ENCODE measurements at regions not wholly inside any gene's neighbourhood (a gene's known extent, or its start where the extent isn't known, plus 50 kb on each side); places are given as distances from the start of the nearest gene placed in this dataset.
A peak's percentile ranks its signal among the peaks of the same experiment; 100 is the strongest.

GRCh38 chr3:56900801-56901200 lies 99.1 kb upstream of the ARHGEF3 start:
- Mint-ChIP-seq H3K9me3 (ENCODE audit: unreplicated experiment) (no peaks in the 10 kb centered on the region), H3K36me3 (ENCODE audit: low read depth, unreplicated experiment) (no peaks in the 10 kb centered on the region), H3K27ac (ENCODE audit: unreplicated experiment) (no peak overlapping the region), H3K4me1 (ENCODE audit: unreplicated experiment) (peaks cover 14% of the 10 kb centered on the region), H3K4me3 (ENCODE audit: unreplicated experiment) (no peak overlapping the region), H3K27me3 (ENCODE audit: unreplicated experiment) (no peaks in the 10 kb centered on the region)
- DNase-seq (ENCODE audit: low spot score) = no peak
- TF ChIP-seq, protein P1, sequence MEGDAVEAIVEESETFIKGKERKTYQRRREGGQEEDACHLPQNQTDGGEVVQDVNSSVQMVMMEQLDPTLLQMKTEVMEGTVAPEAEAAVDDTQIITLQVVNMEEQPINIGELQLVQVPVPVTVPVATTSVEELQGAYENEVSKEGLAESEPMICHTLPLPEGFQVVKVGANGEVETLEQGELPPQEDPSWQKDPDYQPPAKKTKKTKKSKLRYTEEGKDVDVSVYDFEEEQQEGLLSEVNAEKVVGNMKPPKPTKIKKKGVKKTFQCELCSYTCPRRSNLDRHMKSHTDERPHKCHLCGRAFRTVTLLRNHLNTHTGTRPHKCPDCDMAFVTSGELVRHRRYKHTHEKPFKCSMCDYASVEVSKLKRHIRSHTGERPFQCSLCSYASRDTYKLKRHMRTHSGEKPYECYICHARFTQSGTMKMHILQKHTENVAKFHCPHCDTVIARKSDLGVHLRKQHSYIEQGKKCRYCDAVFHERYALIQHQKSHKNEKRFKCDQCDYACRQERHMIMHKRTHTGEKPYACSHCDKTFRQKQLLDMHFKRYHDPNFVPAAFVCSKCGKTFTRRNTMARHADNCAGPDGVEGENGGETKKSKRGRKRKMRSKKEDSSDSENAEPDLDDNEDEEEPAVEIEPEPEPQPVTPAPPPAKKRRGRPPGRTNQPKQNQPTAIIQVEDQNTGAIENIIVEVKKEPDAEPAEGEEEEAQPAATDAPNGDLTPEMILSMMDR (IDR thresholded peaks at IDR 0.05; ENCODE audit: unreplicated experiment) = no peak

DNA sequence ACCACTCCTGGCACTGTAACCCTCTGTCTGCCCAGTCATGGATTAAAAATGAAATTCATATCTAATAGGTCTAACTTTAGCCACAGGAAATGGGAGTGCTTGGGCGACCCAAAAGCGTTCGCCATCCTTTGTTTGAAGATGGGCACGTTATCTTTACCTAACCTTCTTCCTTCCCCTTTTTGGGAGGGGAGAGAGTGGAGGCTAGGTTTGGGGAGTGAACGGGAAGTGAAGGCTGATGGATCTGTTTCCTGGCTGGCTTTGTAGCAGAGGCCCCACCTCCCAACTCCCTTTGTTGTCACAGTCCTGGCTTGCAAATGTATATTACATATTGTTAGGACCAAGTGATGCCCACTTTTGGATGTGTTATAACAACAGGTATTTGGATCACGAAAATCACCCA lies 98.1 kb upstream of the ARHGEF3 start:
- H3K36me3 Mint-ChIP-seq (ENCODE audit: low read depth, unreplicated experiment) = no peaks in the 10 kb centered on the region
- H3K27me3 Mint-ChIP-seq (ENCODE audit: unreplicated experiment) = no peaks in the 10 kb centered on the region
- H3K4me3 Mint-ChIP-seq (ENCODE audit: unreplicated experiment) = no peak overlapping the region
- TF ChIP-seq, protein P1 (IDR thresholded peaks at IDR 0.05; ENCODE audit: unreplicated experiment) = no peak
- H3K27ac Mint-ChIP-seq (ENCODE audit: unreplicated experiment) = peak overlapping the region; percentile 80
- DNase-seq (ENCODE audit: low spot score) = no peak
- H3K4me1 Mint-ChIP-seq (ENCODE audit: unreplicated experiment) = peaks cover 14% of the 10 kb centered on the region
- no peaks in the 10 kb centered on the region for H3K9me3 Mint-ChIP-seq (ENCODE audit: unreplicated experiment)

DNA sequence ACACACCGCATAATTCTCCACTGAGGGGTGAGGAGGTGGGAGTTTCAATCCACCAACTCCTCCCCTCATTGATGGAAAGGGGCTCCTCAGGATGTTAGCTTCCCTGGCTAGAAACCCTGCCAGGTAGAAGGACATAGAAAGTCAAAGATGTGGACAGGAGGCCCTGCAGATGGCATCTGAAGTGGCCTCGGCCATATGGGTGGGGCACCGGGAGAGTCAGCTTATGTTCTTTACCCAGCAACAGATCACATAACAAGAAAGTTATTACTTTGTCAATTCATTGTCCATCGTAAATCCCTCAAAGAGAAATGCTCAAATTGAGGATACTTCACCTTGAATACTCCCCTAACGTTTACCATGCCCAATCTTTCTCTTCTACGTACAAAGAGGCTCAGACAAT lies 97.3 kb upstream of the ARHGEF3 start:
- Mint-ChIP-seq H3K9me3 (ENCODE audit: unreplicated experiment) (no peaks in the 10 kb centered on the region), H3K4me1 (ENCODE audit: unreplicated experiment) (peaks cover 14% of the 10 kb centered on the region), H3K36me3 (ENCODE audit: low read depth, unreplicated experiment) (no peaks in the 10 kb centered on the region), H3K27ac (ENCODE audit: unreplicated experiment) (peak overlapping the region; percentile 8), H3K27me3 (ENCODE audit: unreplicated experiment) (no peaks in the 10 kb centered on the region), H3K4me3 (ENCODE audit: unreplicated experiment) (no peak overlapping the region)
- TF ChIP-seq, protein P1 (IDR thresholded peaks at IDR 0.05; ENCODE audit: unreplicated experiment) = no peak
- DNase-seq (ENCODE audit: low spot score) = no peak

DNA sequence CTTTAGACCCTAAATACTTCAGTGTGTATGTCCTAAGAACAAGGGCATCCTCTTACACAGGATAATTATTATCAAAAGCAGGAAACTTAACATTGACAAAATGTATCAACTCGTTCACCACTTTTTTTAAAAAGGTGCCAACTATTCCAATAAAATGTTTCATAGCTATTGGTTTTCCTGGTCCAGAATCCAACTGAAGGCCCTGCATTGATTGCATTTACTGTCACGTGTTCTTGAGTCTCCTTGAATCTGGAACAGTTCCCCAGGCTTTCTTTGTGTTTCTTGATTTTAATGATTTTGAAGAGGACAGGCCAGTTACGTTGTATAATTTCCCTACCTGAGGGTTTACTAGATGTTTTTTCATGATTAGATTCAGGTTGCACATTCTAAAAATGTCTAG lies 94.6 kb upstream of the ARHGEF3 start:
- H3K27ac Mint-ChIP-seq (ENCODE audit: unreplicated experiment) = no peak overlapping the region
- no peak overlapping the region for H3K4me3 Mint-ChIP-seq (ENCODE audit: unreplicated experiment)
- H3K4me1 Mint-ChIP-seq (ENCODE audit: unreplicated experiment) = peaks cover 14% of the 10 kb centered on the region
- H3K9me3 Mint-ChIP-seq (ENCODE audit: unreplicated experiment) = no peaks in the 10 kb centered on the region
- H3K36me3 Mint-ChIP-seq (ENCODE audit: low read depth, unreplicated experiment) = no peaks in the 10 kb centered on the region
- DNase-seq (ENCODE audit: low spot score) = no peak
- TF ChIP-seq, protein P1 (IDR thresholded peaks at IDR 0.05; ENCODE audit: unreplicated experiment) = no peak
- H3K27me3 Mint-ChIP-seq (ENCODE audit: unreplicated experiment) = no peaks in the 10 kb centered on the region

- H3K9me3 Mint-ChIP-seq (ENCODE audit: unreplicated experiment) = no peaks in the 10 kb centered on the region
These were observed 93.2 kb upstream of the ARHGEF3 start for GRCh38 chr3:56894881-56895431.

More at GRCh38 chr3:56894881-56895431, 93.2 kb upstream of the ARHGEF3 start:
- Mint-ChIP-seq H3K4me1 (ENCODE audit: unreplicated experiment) (peaks cover 11% of the 10 kb centered on the region), H3K27ac (ENCODE audit: unreplicated experiment) (no peak overlapping the region), H3K36me3 (ENCODE audit: low read depth, unreplicated experiment) (no peaks in the 10 kb centered on the region), H3K27me3 (ENCODE audit: unreplicated experiment) (no peaks in the 10 kb centered on the region), H3K4me3 (ENCODE audit: unreplicated experiment) (no peak overlapping the region)
- TF ChIP-seq, protein P1 (IDR thresholded peaks at IDR 0.05; ENCODE audit: unreplicated experiment) = no peak
- DNase-seq (ENCODE audit: low spot score) = no peak
